Left colon (tissue), 2 donors: ENCODE measurements at regions not wholly inside any gene's neighbourhood (a gene's known extent, or its start where the extent isn't known, plus 50 kb on each side); places are given as distances from the start of the nearest gene placed in this dataset.
"Not testable (repeated sequence)": the region's sequence is repeated elsewhere in the genome, so short reads cannot be mapped to it uniquely, and the experiment has no call there.

Experiments used
- ATAC-seq: fragments of 200-7000 bp; cut with Tn5 transposase; one replicate; pipeline ENCODE4 v1.9.1; 2020; ENCODE audit warnings: mild to moderate bottlenecking, moderate library complexity
- DNase-seq, 2 donors: peaks; one replicate each; pipeline ENCODE4 v3.0.0-alpha.2; 2020
- intact Hi-C, 2 donors: fragments of 100-400 bp; cut with DNase I in 1 of 2; cut with micrococcal nuclease in 1 of 2; formaldehyde crosslinking; loops; one replicate each; pipeline versions ENCODE4 v1.11.2 to v1.14.0; 2022; cut with DNase I, micrococcal nuclease
- donor health status: DM: no; HTN: no; CAD: no.
- donor health status: DM: yes; HTN: yes; CAD: no.

DNA sequence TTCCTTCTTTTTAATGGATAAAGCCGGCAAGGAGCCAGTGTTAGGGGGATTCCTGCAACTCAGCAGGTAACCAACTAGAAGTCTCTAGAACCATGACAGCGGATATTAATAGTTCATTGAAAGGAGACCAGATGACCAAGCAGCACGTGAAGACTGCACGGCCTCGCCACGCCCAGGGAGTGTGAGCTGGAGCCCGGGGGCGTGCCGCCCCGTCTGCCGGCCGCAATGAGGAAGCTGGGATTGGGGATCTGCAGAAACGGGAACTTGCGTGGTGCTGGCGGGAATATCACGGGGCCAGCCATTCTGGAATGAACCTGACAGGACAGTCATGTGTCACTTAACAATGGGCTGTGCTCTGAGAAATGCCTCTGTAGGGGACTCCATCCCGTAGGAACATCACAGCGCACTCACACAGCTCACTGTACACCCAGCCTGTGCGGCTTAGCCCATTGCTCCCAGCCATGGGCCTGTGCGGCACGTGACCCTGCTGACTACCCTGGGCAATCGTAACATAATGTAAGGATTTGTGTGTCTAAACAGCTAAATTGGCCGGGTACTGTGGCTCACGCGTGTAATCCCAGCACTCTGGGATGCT lies 4092.8 kb upstream of the TPTE start:
- intact Hi-C loops, DNase-seq: not testable (repeated sequence)
- ATAC-seq: peak; percentile 96

DNA sequence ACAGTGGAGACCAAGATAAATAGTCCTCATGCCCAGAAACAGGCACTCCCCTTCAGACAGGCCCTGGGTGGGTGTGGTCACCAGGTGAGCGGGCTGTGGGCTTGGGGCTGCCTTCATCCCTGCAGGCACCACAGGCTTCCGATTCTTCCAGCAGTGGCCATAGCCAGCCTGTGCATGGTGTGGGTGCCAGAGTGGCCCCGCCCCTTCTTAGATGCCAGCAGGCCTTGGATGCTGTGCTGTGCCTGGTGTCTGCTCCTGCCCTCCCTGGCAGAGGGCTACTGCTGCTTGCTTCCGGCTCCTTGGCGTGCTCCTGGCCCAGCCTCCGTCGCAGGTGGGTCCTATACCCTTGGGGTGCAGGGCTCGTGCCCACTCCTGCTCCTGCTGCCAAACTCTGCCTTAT lies 4091.5 kb upstream of the TPTE start:
- not testable (repeated sequence) for ATAC-seq

DNA sequence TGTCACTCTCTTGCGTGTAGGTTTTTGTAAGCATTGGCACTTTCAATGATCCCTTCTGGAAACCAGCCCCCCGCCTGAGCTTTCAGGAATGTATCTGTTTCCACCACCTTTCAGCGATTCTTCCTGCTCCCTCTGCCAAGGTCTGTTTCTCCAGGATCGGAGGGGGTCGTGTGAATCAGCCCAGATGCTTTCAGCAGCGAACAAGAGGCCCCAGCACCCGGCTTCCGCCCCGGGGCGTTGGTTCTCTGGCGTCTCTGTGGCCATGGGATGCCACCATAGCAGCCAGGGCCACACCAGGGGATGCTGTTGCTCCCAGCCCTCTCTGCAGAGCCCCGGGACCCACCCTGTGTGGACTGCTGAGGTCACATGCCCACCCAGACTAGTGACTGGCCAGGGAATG lies 4088.2 kb upstream of the TPTE start:
- intact Hi-C loops, ATAC-seq, DNase-seq: not testable (repeated sequence)

More for the DNA sequence above, 4091.5 kb upstream of the TPTE start:
- intact Hi-C loops, DNase-seq: not testable (repeated sequence)

DNA sequence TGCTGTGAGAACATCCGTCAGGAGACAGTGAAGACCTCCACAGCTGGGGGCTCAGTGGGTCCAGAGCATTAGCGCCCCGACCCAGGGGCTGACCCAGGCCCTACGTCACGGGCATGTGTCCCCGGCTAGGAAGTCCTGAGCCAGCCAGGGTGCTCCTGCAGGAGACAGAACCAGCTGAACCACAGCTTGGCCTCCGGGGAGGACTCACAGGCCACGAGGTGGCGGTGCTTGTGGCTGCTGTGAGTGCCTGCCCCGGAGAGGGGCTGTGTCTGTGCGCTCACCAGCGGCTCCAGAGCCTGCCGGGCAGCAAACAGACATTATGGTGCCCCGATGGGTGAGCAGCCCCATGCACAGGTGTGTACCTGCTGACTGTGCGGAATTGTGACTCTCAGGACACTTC lies 4085.2 kb upstream of the TPTE start:
- DNase-seq, intact Hi-C loops: not testable (repeated sequence)

DNA sequence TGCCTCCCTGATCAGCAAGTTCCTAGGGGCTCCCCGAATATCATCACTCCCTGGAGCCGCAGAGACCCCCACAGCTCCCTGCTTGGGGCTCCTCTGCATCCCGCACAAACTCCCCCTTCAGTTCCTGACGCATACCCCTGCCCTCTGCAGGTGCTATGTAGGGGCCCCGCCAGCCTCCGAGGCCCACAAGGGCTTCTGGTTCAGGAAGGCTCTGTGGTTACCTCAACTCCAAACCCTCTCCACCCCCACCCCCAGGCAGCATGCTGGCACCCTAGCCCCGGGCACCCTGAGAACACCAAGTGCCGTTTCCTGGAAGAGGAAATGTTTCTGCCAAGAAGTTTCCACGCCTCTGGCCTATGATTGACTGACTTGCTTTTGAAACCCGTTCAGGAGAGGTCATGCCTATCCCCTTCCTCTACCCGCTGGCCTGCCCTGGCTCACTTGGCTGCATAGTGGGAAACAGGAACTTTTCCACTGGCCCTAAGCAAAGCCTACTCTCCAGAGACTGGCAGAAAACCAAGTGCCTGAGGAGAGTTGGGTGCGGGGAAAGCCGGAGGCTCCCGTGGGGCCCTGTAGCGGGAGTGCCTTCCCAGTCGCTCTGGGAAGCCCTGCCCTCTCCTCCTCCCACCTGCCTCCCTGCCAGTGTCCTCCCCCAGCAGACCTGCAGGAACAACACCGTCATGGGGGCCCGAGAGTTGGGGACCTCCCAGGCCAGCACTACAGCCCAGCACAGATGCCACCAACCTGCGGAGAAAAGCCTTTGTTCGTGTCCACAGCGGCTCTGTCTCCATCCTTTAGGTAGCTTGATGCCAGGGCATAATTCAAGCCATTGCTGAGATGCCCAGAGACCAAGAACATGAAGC lies 4084.2 kb upstream of the TPTE start:
- intact Hi-C loops, DNase-seq: not testable (repeated sequence)
- peak; percentile 77 for ATAC-seq

More for the DNA sequence above, 4085.2 kb upstream of the TPTE start:
- not testable (repeated sequence) for ATAC-seq

DNA sequence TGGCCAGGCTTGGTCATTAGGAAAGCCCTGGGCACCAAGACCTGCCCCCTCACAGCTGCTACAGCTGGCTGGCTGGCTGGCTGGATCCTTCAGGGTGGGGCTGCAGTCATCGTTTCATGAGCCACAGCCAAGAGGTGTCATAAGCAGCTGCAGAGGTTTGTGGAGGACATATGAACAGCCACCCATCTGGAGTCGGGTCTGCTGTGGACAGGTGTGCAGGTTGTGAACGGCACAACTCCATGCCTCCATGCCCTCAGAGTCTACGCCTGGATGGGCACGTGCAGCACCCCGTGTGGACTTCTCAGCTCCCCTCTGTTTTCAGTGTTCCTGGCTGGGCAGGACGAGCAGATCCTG lies 4083.6 kb upstream of the TPTE start:
- DNase-seq, intact Hi-C loops: not testable (repeated sequence)
- ATAC-seq: peak; percentile 75

DNA sequence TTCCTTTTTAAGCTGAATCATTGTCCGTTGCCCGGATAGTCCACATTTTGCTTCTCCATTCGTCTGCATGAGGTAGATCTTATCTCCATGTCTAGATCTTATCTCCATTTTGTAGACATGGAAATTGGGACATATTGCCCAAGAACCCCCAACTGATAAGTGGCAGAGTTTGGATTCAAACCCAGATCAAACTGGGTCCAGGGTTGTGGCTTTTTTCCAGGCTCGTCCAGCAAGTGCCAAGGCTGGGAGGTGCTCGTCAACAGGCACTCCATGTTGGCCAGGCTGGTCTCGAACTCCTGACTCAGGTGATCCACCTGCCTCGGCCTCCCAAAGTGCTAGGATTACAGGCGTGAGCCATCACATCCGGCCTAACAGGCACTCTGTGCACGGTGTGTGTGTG lies 4082.3 kb upstream of the TPTE start:
- DNase-seq, intact Hi-C loops, ATAC-seq: not testable (repeated sequence)

DNA sequence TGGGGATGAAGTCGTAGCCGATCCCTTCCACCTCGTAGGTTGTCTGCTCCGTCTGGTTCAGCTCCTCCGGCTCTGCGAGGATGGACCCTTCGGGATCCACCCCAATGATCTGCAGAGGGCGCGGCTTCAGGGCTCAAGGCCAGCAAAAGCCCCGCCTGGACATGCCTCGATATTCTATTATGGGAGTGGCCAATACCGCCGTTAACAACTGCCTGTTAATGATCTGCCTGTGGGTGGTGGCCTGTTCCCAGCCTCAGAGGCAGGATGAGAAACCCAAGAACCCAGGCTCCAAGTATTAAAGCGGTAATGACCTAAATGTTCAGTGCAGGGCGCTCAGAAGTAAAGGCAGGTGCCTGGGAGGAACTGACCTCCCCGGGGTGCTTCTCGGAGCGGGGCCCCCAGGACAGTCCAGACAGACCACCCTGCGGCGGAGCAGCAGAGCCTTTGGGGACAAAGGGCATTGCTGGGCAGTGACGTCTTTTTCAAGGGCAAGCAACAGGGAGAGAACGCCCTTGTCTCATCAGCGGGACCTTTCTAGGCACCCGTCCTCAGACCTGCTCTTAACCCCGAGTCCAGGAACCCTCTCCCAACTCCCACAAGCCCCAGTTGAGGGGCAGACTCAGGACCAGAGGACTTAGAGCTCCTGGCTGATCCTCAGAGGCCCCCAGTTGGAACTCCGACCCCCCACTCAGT lies 4066.6 kb upstream of the TPTE start:
- intact Hi-C loops, DNase-seq: not testable (repeated sequence)
- peak; percentile 88 for ATAC-seq

DNA sequence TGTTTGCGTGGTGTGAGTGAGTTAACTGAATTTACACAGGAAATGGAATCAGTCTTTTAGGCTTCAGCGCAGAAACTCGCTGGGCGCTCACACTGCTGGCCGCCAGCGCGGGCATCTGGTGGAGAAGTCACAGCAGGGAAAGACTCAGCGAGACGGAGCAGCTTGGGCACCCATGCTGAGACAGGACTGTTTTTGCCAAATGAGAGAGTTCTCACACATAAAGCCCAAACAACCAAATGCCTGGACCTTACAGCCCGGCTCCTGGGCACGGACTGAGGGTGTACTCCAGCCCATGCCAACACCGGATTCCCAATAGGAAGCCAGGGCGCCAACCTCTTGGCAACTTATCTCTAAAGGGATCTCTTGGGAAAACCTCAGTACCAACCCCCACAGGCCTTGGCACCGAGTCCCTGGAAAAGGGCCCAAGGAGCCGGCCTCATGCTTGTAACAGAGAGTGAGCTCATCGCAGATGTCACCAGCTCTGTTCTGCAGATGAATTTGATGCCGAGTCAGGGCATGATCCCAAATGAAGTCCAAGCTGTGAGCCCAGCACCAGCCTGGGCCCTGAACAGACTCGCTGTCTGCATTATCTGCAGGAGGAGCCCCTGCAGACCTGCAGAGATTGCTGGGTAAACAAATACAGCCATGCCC lies 4065.2 kb upstream of the TPTE start:
- DNase-seq, intact Hi-C loops: not testable (repeated sequence)
- peak; percentile 20 for ATAC-seq

DNA sequence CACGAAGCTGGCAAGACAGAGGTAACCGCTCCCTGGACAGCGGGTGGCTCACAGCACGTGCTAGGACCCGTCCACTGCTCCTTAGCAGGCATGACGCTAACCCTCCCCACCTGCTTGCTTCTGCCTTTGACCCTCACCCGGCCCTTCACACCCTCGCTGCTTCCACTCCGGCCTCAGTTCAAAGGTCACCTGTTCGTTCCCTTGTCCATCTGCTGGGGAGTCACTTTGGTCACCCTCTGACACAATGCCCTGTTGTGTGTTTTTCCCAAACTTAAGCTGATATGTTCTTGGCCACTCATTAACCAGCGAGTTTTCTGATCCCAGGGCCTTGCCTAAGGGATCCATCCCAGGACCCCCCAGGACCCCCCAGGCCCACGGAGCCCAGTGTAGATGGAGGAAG lies 4061.6 kb upstream of the TPTE start:
- ATAC-seq, intact Hi-C loops: not testable (repeated sequence)

DNA sequence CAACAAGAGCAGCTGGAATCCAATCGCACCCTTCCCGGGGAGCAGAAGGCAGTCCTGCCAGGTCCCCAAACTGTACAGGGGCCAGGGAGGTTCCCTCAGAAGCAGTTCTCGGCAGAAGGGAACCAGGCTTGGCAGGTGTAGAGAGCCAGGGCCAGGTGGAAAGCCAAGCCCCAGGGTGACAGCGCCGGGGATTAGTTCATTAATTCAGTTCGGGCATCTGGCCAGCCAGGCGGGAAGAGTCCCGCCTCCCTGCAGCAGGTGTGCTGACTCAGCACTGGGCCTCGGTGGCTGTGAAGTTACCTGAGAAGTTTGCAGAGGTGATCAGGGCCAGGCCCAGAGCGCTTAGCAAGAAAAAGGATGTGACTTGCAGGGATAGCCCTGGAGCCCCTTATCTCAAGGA lies 4060.0 kb upstream of the TPTE start:
- intact Hi-C loops, DNase-seq: not testable (repeated sequence)
- ATAC-seq: peak; percentile 77

More for the DNA sequence above, 4061.6 kb upstream of the TPTE start:
- not testable (repeated sequence) for DNase-seq

DNA sequence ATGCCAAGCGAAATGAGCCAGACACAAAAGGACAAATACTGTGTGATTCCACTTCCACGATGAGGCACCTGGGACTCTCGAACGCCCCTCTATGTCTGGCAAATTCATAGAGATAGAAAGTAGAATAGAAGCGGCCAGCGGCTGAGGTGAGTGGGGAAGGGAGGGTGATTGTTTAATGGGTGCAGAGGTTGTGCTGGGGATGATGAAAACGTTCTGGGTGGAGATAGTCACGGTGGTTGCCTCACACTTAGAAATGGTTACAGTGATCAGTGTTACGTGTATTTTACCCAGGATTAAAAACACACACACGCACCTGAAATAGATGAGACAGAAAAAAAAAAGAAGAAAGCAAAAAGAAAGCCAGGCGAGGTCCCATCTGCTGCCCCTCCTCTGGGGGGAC lies 4057.0 kb upstream of the TPTE start:
- ATAC-seq, DNase-seq, intact Hi-C loops: not testable (repeated sequence)

DNA sequence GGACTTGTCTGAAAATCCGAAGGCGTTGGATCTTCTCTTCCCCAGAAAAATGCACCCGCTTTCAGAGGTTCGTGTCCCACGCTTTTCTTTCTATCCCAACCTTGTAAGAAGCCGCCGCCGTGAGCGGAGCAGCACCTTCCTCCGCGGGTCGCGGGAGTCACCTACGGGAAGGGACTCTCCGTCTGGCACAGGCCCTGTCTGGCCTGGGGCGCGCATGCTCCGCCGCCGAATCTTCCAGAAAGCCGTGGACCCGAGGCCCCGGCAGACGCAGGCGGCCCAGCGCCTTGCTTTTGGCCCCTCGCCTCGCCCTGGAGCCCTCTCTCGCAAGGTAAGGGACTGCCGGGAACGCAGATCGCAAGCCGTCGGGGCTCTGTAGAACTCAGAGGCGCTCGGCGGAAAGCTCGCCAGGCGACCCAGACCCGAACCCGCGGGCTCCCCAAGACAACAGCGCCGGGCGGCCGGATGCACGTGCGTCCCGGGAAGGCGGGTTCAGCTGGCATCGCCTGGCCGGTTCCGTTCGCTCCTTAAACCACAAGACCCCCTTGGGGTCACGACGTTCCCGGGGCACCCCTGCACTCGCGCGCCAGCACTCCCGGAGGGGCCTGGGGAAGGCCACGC lies 4055.2 kb upstream of the TPTE start:
- intact Hi-C loops, DNase-seq: not testable (repeated sequence)
- peak; percentile 41 for ATAC-seq

DNA sequence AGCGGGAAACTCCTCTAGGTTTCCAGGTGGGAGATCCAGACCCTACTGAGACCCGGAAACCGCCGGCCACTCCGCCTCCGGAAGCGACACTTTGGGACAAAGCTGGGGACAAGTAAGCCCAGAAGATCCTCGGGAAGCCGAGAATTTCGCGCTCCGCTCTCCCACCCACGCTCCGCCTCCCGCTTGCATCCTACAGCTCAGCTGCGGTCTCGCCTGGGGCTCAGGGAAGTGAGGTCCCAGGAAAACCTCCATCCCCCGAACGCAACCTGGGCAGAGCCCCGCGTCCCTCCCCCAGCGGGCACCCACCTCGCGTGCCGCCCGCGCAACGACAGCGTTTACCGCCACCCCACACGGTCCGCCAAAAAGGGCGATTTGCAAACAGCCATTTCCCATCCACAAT lies 4054.7 kb upstream of the TPTE start:
- intact Hi-C loops, DNase-seq: not testable (repeated sequence)
- peak; percentile 19 for ATAC-seq

DNA sequence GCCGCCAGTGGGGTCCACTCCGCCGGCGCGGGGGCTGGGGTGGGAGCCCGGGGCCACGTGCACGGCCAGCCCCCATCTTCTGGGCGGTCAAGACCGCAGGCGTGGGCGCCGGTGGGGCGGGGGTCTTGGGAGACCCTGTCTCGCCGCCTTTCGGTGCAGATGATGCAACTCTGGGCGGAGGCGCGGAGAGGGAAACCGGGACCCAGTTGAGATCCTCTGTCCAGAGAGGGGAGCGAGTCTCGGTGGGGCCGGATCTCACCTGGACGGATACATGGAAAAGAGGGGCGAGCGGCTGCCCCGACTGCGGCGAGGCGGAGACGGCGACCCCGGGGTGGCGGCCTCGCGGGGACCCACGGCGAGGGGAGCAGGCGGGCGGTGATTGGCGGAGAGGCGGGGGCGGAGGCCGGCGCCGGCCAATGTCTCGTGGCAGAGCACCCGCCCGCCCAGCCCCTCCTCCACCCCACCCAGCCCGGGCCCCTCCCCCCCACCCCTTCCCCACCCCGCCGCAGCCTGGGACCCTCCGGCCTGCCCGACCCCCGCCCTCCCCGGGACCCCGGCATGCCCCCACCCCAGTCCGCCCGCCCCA lies 4054.1 kb upstream of the TPTE start:
- ATAC-seq: peak; percentile 35
- DNase-seq, intact Hi-C loops: not testable (repeated sequence)

DNA sequence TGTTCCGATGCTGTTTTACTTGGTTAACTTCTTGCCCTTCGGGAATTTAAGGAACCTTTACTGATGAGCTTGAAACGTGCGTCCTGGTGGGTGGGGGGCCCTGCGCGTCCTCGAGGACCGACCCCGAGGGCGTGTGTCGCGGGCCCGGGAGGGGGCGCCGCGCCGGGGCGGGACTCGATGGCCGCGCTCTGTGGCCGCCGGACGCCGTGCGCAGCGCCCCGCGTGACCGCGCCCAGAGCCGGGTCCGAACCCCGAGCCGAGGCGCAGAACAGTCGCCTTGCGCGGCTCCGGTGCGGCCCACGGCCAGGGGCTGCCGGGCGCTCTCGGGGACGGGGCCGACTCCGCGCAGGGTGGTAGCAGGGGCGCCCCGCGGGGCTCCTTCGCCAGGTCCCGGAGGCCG lies 4053.5 kb upstream of the TPTE start:
- ATAC-seq, intact Hi-C loops: not testable (repeated sequence)

DNA sequence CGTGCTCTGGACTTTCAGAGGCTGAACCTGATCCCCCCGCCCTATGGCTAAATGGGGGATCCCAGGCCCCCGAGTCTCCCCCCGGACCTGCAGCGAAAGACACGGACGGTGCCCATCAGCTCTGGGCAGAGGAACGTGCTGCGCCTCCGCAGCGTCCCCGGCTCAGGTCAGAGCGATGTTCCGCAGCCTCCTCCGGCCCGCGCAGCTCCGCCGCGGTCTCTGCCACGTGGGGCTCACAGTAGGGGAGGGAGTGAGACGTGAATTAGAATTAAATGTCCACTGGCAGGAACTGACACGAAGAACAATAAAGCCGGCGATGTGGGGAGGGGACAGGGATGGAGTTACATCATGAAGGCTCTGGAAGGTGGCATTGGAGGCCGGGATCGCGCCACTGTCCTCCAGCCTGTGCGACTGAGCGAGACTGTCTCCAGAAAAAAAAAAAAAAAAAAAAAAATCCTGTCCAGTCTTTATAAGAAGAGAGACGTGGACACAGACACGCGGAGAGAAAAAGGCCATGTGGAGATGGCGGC lies 4053.0 kb upstream of the TPTE start:
- intact Hi-C loops, DNase-seq, ATAC-seq: not testable (repeated sequence)

More for the DNA sequence above, 4053.5 kb upstream of the TPTE start:
- not testable (repeated sequence) for DNase-seq
